Muscle layer of duodenum (tissue), 2 donors: ENCODE measurements at regions not wholly inside any gene's neighbourhood (a gene's known extent, or its start where the extent isn't known, plus 50 kb on each side); places are given as distances from the start of the nearest gene placed in this dataset.

Source experiments
- H3K27ac ChIP-seq: one replicate; pipeline ENCODE4 v1.7.0; 2013; ENCODE audit warnings: mild to moderate bottlenecking, low read length
- H3K27me3 ChIP-seq: one replicate; pipeline ENCODE4 v1.7.0; 2013; ENCODE audit warnings: low read depth, mild to moderate bottlenecking, control low read depth, low read length
- H3K36me3 ChIP-seq, 2 donors: one replicate each; pipeline ENCODE4 v1.7.0; 2013; ENCODE audit warnings: low read length in 2 of 2, control low read depth in 1 of 2, mild to moderate bottlenecking in 1 of 2; ENCODE audit not compliant: insufficient read depth in 2 of 2, control insufficient read depth in 1 of 2
- H3K4me1 ChIP-seq, 2 donors: one replicate each; pipeline ENCODE4 v1.7.0; 2013; ENCODE audit warnings: low read length in 2 of 2, mild to moderate bottlenecking in 2 of 2, control low read depth in 1 of 2, moderate library complexity in 1 of 2; ENCODE audit not compliant: insufficient read depth in 2 of 2, control insufficient read depth in 1 of 2
- H3K4me3 ChIP-seq, 2 donors: one replicate each; pipeline ENCODE4 v1.7.0; 2013; ENCODE audit warnings: low read length in 2 of 2, low read depth in 1 of 2, mild to moderate bottlenecking in 1 of 2
- H3K9me3 ChIP-seq, 2 donors: one replicate each; pipeline ENCODE4 v1.7.0; 2013; ENCODE audit warnings: low read length in 2 of 2, control low read depth in 1 of 2, mild to moderate bottlenecking in 1 of 2; ENCODE audit not compliant: control insufficient read depth in 1 of 2
- donor health status: healthy.

DNA sequence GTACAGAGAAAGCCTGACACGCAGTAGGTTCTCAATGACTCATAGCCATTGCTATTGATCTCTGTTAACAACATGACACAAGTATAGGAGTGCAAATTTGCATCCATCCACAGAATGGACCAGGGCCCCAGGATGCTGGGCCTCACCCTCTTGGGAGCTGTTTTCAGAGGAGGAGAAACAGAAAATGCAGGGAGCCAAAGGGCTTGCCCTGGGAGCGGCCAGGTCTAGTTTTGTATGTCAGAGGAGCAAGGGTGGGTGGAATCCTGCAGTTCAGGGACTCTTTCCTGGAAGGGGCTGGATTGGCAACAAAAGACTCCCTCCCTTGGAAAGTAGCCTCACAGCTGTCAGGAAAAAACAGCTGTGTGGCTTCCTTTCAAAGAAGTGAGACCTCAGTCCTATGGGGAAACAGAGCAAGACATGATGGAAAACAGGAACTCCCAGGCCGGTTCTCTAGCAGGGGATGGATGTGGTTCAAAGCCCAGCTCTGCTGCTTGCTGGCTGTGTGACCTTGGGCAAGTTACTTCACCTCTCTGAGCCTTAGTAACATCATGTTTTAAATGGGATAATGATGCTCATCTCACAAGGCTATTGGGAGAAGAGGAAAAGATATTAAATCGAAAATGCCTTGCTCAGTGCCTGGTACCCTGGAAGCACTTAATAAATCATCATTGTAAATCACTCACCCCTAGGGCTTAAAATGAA lies 50.5 kb upstream of the SH3PXD2B start:
- Histone ChIP-seq H3K36me3 (no peaks in the 10 kb centered on the region), H3K27me3 (no peaks in the 10 kb centered on the region), H3K4me3 (no peak overlapping the region), H3K4me1 (no peaks in the 10 kb centered on the region), H3K9me3 (no peaks in the 10 kb centered on the region), H3K27ac (peak overlapping the region; percentile 19)

DNA sequence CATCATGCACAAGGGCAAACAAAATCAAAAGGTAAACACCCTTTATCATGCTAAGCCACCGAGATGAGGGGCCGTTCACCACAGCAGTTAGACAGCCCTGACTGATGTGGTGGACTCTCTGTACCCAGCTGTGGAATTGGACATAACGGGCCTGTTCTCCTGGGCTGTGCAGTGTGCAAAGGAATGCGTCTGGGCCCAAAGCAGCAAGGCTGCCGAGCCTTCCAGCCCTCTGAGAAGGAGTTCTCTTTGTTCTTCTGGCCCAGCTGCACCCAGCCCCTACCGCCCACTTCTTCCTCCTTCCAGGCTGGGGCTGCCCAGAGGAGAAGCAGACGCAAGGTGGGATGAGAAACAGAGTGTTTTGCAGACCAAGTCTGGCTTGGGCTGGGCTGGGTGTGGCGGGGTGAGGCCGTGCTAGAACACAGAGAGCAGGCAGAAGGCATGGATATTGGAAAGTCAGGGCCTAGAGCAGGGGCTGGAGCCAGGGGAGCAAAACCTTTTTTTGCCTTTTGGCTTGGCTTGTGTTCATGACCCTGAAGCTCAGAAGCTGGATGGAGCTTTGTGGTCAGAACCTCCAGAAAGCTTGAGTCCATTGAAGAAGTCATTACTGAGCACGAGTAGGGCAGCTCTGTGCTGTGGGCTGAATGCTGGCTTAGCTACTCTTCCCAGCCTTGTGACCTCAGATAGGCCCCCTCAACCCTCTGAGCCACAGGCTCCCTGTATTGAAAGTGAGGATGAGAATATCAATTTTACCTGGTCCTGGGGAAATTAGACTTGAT lies 49.8 kb upstream of the SH3PXD2B start:
- Histone ChIP-seq H3K27ac (peak overlapping the region; percentile 19), H3K27me3 (no peaks in the 10 kb centered on the region), H3K36me3 (no peaks in the 10 kb centered on the region), H3K9me3 (no peaks in the 10 kb centered on the region), H3K4me1 (no peaks in the 10 kb centered on the region), H3K4me3 (no peak overlapping the region)
